Transverse colon (tissue), 3 donors: ENCODE measurements at regions not wholly inside any gene's neighbourhood (a gene's known extent, or its start where the extent isn't known, plus 50 kb on each side); places are given as distances from the start of the nearest gene placed in this dataset.

ENCODE experiments used
- CTCF ChIP-seq, 5 experiments: fragments of 200-600 bp in 3 of 5; fragments of 450-650 bp in 2 of 5; sonication (generic) in 3 of 5; IDR thresholded peaks; 1 replicate in 2 of 5; 2 replicates in 3 of 5; pipeline ENCODE4 v1.5.1; 2016 to 2017; ENCODE audit warnings: antibody characterized with exemption in 5 of 5, inconsistent platforms in 3 of 5, mild to moderate bottlenecking in 2 of 5, moderate library complexity in 1 of 5
- POLR2A ChIP-seq: fragments of 450-650 bp; IDR thresholded peaks from one replicate; pipeline ENCODE4 v1.6.1; 2016; ENCODE audit warnings: antibody characterized with exemption, mild to moderate bottlenecking, moderate library complexity

- TF ChIP-seq CTCF (IDR thresholded peaks at IDR 0.05) (no peak), POLR2A (no peak)
Measured at GRCh38 chr1:244980605-244981004, 116.3 kb upstream of the HNRNPU start.
